ENCODE measurements at regions not wholly inside any gene's neighbourhood (a gene's known extent, or its start where the extent isn't known, plus 50 kb on each side); places are given as distances from the start of the nearest gene placed in this dataset.

- in situ Hi-C loops (cut with MboI; ENCODE audit: low sequenced_read_pairs, unreplicated experiment) = no loop called here
- DNase-seq (ENCODE audit: low spot score) = no peak
- no peak for TF ChIP-seq CTCF (IDR thresholded peaks at IDR 0.05; ENCODE audit: borderline replicate concordance, control extremely low read depth, extremely low read depth, insufficient read depth, missing control alignments)
Observed at GRCh38 chr6:105587349-105588122, 184.7 kb upstream of the PREP start.

- in situ Hi-C loops (cut with MboI; ENCODE audit: low sequenced_read_pairs, unreplicated experiment) = no loop called here
- TF ChIP-seq CTCF (IDR thresholded peaks at IDR 0.05; ENCODE audit: borderline replicate concordance, control extremely low read depth, extremely low read depth, insufficient read depth, missing control alignments) = no peak
- no peak for DNase-seq (ENCODE audit: low spot score)
Observed at GRCh38 chr6:105578179-105578707, 175.4 kb upstream of the PREP start.

- DNase-seq (ENCODE audit: low spot score) = no peak
- in situ Hi-C loops (cut with MboI; ENCODE audit: low sequenced_read_pairs, unreplicated experiment) = no loop called here
- no peak for TF ChIP-seq CTCF (IDR thresholded peaks at IDR 0.05; ENCODE audit: borderline replicate concordance, control extremely low read depth, extremely low read depth, insufficient read depth, missing control alignments)
Observed at GRCh38 chr6:105573556-105573955, 170.7 kb upstream of the PREP start.

GRCh38 chr6:105573138-105573537, 170.3 kb upstream of the PREP start:
- TF ChIP-seq CTCF (IDR thresholded peaks at IDR 0.05; ENCODE audit: borderline replicate concordance, control extremely low read depth, extremely low read depth, insufficient read depth, missing control alignments) = no peak
- in situ Hi-C loops (cut with MboI; ENCODE audit: low sequenced_read_pairs, unreplicated experiment) = no loop called here
- no peak for DNase-seq (ENCODE audit: low spot score)

- no peak for DNase-seq (ENCODE audit: low spot score)
- in situ Hi-C loops (cut with MboI; ENCODE audit: low sequenced_read_pairs, unreplicated experiment) = no loop called here
- TF ChIP-seq CTCF (IDR thresholded peaks at IDR 0.05; ENCODE audit: borderline replicate concordance, control extremely low read depth, extremely low read depth, insufficient read depth, missing control alignments) = no peak
Observed at GRCh38 chr6:105570416-105570815, 167.5 kb upstream of the PREP start.

- in situ Hi-C loops (cut with MboI; ENCODE audit: low sequenced_read_pairs, unreplicated experiment) = no loop called here
- no peak for DNase-seq (ENCODE audit: low spot score)
- TF ChIP-seq CTCF (IDR thresholded peaks at IDR 0.05; ENCODE audit: borderline replicate concordance, control extremely low read depth, extremely low read depth, insufficient read depth, missing control alignments) = no peak
Observed at GRCh38 chr6:105569706-105570105, 166.8 kb upstream of the PREP start.
